HCT116 (cell line): ENCODE measurements at regions not wholly inside any gene's neighbourhood (a gene's known extent, or its start where the extent isn't known, plus 50 kb on each side); places are given as distances from the start of the nearest gene placed in this dataset.

Experiments
- ATAC-seq: fragments of 200-7000 bp; cut with Tn5 transposase; 2 replicates; pipeline ENCODE4 v1.9.1; 2020; ENCODE audit warnings: mild to moderate bottlenecking, moderate library complexity
- BruUV-seq: library from RNA; stranded (reverse); fragments of 400-500 nt; replicated peaks from 2 replicates; lab custom pipeline; 2021; lab: Mats Ljungman, UMichigan
- CTCF ChIA-PET: fragments of 300-600 bp; sonication (Branson Sonifier 250); formaldehyde crosslinking; loops from one replicate; lab custom pipeline; 2021; ENCODE audit warnings: antibody characterized with exemption; lab: Charles Lee
- POLR2A ChIA-PET: fragments of 300-600, 350-600 bp; sonication (Branson Sonifier 250); formaldehyde crosslinking; loops from one replicate; lab custom pipeline; 2021; ENCODE audit warnings: antibody characterized with exemption; lab: Charles Lee
- RAD21 ChIA-PET, 2 experiments: fragments of 300-600 bp; sonication (Branson Sonifier 250); formaldehyde crosslinking; loops; one replicate each; lab custom pipeline; 2023; ENCODE audit warnings: low total read pairs in 2 of 2; ENCODE audit not compliant: uncharacterized antibody in 2 of 2, unreplicated experiment in 2 of 2, low non-redundant PET in 1 of 2; lab: Charles Lee
- DNase-seq: peaks from one replicate; pipeline ENCODE4 v3.0.0-alpha.2; 2010; ENCODE audit warnings: low read depth, low spot score
- H2AFZ ChIP-seq: fragments of 200-600 bp; shearing (Covaris generic), sonication (generic); 2 replicates; pipeline ENCODE4 v1.6.1; 2017; ENCODE audit warnings: low read depth, mixed run types, mixed read lengths, antibody characterized with exemption, low read length; ENCODE audit not compliant: poor library complexity, severe bottlenecking
- H3K27ac ChIP-seq: 2 replicates; pipeline ENCODE4 v1.5.1; 2012; ENCODE audit warnings: low read depth, low read length
- H3K27me3 ChIP-seq: fragments of 200-600 bp; sonication (generic); 2 replicates; pipeline ENCODE4 v1.6.1; 2016; ENCODE audit warnings: mixed run types, low read length, mixed read lengths; ENCODE audit not compliant: insufficient read depth
- H3K36me3 ChIP-seq, 2 experiments: fragments of 200-500 bp in 1 of 2; fragments of 200-600 bp in 1 of 2; sonication (Bioruptor generic) in 1 of 2; sonication (generic) in 1 of 2; 2 replicates each; pipeline versions ENCODE4 v1.5.1 to v1.6.1; 2014 to 2016; ENCODE audit warnings: low read length in 2 of 2, inconsistent platforms in 1 of 2, mixed read lengths in 1 of 2, mixed run types in 1 of 2; ENCODE audit not compliant: insufficient read depth in 2 of 2, control insufficient read depth in 1 of 2
- H3K4me1 ChIP-seq, 2 experiments: fragments of 200-600 bp in 1 of 2; sonication (generic) in 1 of 2; 2 replicates each; pipeline versions ENCODE4 v1.5.1 to v1.6.1; 2012 to 2017; ENCODE audit warnings: low read length in 2 of 2, inconsistent platforms in 1 of 2, mild to moderate bottlenecking in 1 of 2, mixed read lengths in 1 of 2, mixed run types in 1 of 2, moderate library complexity in 1 of 2; ENCODE audit not compliant: insufficient read depth in 2 of 2, control insufficient read depth in 1 of 2
- H3K4me2 ChIP-seq: fragments of 200-600 bp; sonication (generic); 2 replicates; pipeline ENCODE4 v1.6.1; 2017; ENCODE audit warnings: mixed run types, low read length, mixed read lengths
- H3K4me3 ChIP-seq, 2 experiments: fragments of 200-600 bp in 1 of 2; sonication (generic) in 1 of 2; replicated peaks in 1 of 2; 2 replicates each; pipeline ENCODE4 v1.5.1; 2011 to 2016; ENCODE audit warnings: low read length in 2 of 2, control low read depth in 1 of 2, low read depth in 1 of 2, mild to moderate bottlenecking in 1 of 2, mixed read lengths in 1 of 2, mixed run types in 1 of 2
- H3K79me2 ChIP-seq: fragments of 200-600 bp; sonication (generic); 2 replicates; pipeline ENCODE4 v1.6.1; 2017; ENCODE audit warnings: mild to moderate bottlenecking, mixed run types, low read length, moderate library complexity, mixed read lengths; ENCODE audit not compliant: insufficient read depth
- H3K9ac ChIP-seq: fragments of 200-600 bp; sonication (generic); 2 replicates; pipeline ENCODE4 v1.6.1; 2016; ENCODE audit warnings: low read length, mixed read lengths
- H3K9me2 ChIP-seq: fragments of 200-600 bp; sonication (generic), shearing (Covaris generic); 2 replicates; pipeline ENCODE4 v1.6.1; 2017; ENCODE audit warnings: mixed run types, mild to moderate bottlenecking, moderate library complexity; ENCODE audit not compliant: insufficient read depth
- H3K9me3 ChIP-seq, 2 experiments: fragments of 200-500 bp in 1 of 2; fragments of 200-600 bp in 1 of 2; sonication (Bioruptor generic) in 1 of 2; sonication (generic) in 1 of 2; 2 replicates each; pipeline ENCODE4 v1.6.1; 2014 to 2017; ENCODE audit warnings: low read length in 2 of 2, mixed read lengths in 2 of 2, inconsistent platforms in 1 of 2, low read depth in 1 of 2, mild to moderate bottlenecking in 1 of 2, mixed run types in 1 of 2, moderate library complexity in 1 of 2; ENCODE audit not compliant: control insufficient read depth in 1 of 2, insufficient read depth in 1 of 2
- H4K20me1 ChIP-seq: fragments of 200-600 bp; sonication (generic), shearing (Covaris generic); 2 replicates; pipeline ENCODE4 v1.6.1; 2017; ENCODE audit warnings: mixed run types, mild to moderate bottlenecking, moderate library complexity; ENCODE audit not compliant: insufficient read depth
- CBX3 ChIP-seq: IDR thresholded peaks from 2 replicates; pipeline ENCODE4 v1.6.1; 2012; ENCODE audit warnings: low read depth
- EGR1 ChIP-seq: IDR thresholded peaks from 2 replicates; pipeline ENCODE4 v1.6.1; 2012; ENCODE audit warnings: low read depth
- EZH2 ChIP-seq: fragments of 200-600 bp; sonication (generic); IDR thresholded peaks from 2 replicates; pipeline ENCODE4 v1.6.1; 2017; ENCODE audit warnings: antibody characterized with exemption, mixed run types
- RAD21 ChIP-seq: IDR thresholded peaks from 2 replicates; pipeline ENCODE4 v1.6.1; 2012; ENCODE audit warnings: low read depth, mild to moderate bottlenecking
- SP1 ChIP-seq: IDR thresholded peaks from 2 replicates; pipeline ENCODE4 v1.6.1; 2012; ENCODE audit warnings: low read depth
- intact Hi-C: fragments of 100-400 bp; cut with micrococcal nuclease; formaldehyde crosslinking; loops from 2 replicates; pipeline ENCODE4 v1.10.0; 2022
- TF ChIP-seq, protein P1 (sequence below), 3 experiments: fragments of 200-600 bp in 1 of 3; sonication (generic) in 1 of 3; IDR thresholded peaks in 2 of 3; conservative IDR thresholded peaks in 1 of 3; 2 replicates each; pipeline ENCODE4 v1.5.1; 2012 to 2017; ENCODE audit warnings: low read depth in 2 of 3, low read length in 2 of 3, antibody characterized with exemption in 1 of 3, borderline replicate concordance in 1 of 3, control low read depth in 1 of 3, mild to moderate bottlenecking in 1 of 3, mixed read lengths in 1 of 3, mixed run types in 1 of 3, moderate library complexity in 1 of 3; ENCODE audit not compliant: insufficient read depth in 1 of 3
- TF ChIP-seq, protein P2 (sequence below): IDR thresholded peaks from 2 replicates; pipeline ENCODE4 v1.6.1; 2012

DNA sequence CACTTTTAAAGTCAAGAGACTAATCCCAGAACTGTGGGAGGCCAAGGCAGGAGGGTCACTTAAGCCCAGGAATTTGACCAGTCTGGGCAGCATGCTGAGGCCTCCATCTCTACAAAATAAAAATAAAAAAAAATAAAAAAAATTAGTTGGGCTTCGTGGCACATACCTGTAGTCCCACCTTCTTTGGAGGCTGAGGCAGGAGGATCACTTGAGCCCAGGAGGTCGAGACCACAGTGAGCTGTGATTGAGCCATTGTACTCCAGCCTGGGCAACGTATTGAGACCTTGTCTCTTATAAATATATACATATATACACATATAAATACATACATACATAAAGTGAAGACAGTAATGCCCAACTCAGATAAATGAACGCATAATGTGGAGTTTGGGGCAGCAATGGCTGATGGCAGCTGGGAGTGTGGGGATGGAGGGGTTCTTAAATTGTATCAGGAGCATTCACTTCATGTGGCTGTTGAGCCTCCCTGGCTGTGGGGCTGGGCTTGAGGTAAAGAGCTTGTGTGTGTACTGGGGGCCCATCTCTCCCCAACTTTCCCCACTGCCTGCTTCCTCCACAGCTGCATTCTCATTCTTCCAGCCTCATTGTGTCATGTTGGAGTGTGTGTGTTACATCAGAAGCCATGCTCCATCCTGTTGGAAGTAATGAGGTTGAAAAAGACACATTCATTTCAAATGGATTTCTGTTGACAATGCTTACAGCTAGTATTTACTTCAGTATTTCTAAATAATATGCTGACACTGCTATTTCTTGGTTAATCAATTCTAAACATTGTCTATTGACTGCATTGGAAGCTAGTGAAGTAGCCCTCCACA is 96.5 kb upstream of the HS6ST1 start:
- Histone ChIP-seq H3K9me3 (no peaks in the 10 kb centered on the region), H3K9me2 (no peaks in the 10 kb centered on the region), H3K27ac (no peak overlapping the region), H3K4me3 (no peak overlapping the region), H3K27me3 (0 out of 2 replicates have a peak, but pooled peaks cover 3% of the 10 kb centered on the region), H3K79me2 (no peaks in the 10 kb centered on the region), H4K20me1 (no peaks in the 10 kb centered on the region), H3K36me3 (no peaks in the 10 kb centered on the region), H3K9ac (no peak overlapping the region), H2AFZ (no peak overlapping the region), H3K4me2 (no peak overlapping the region)
- ChIA-PET RAD21 (no interaction called here), POLR2A (no interaction called here), CTCF (no interaction called here)
- no TSS peak for BruUV-seq
- no peak for ATAC-seq
- intact Hi-C loops: no loop called here
- TF ChIP-seq SP1 (no peak), EZH2 (no peak)
- TF ChIP-seq, all 23 proteins: peak for 0
- H3K4me1 ChIP-seq: no peaks in the 10 kb centered on the region
- no peak for DNase-seq

DNA sequence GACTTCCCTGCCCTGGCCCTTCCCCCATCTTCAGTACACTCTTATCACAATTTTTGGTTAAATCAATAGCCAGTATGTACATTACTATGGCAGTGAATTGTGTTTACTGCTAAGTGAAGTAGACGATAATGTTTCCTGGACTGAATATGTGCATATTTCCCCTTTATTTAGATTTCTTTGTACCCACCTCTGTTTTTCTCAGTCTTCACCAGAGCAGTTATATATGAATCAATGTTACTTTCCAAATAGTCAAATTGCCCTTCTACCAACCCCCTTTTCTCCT is 97.1 kb upstream of the HS6ST1 start:
- Histone ChIP-seq H3K27ac (no peak overlapping the region), H3K4me2 (no peak overlapping the region), H3K4me3 (no peak overlapping the region), H3K9ac (no peak overlapping the region), H3K4me1 (no peaks in the 10 kb centered on the region), H3K36me3 (no peaks in the 10 kb centered on the region), H2AFZ (no peak overlapping the region), H3K79me2 (no peaks in the 10 kb centered on the region), H3K9me3 (no peaks in the 10 kb centered on the region), H3K27me3 (0 out of 2 replicates have a peak, but pooled peaks cover 3% of the 10 kb centered on the region)
- DNase-seq (no peak), ATAC-seq (no peak)
- ChIA-PET POLR2A (no interaction called here), CTCF (no interaction called here)
- intact Hi-C loops: no loop called here
- no peak for TF ChIP-seq SP1
- TF ChIP-seq, protein P1, sequence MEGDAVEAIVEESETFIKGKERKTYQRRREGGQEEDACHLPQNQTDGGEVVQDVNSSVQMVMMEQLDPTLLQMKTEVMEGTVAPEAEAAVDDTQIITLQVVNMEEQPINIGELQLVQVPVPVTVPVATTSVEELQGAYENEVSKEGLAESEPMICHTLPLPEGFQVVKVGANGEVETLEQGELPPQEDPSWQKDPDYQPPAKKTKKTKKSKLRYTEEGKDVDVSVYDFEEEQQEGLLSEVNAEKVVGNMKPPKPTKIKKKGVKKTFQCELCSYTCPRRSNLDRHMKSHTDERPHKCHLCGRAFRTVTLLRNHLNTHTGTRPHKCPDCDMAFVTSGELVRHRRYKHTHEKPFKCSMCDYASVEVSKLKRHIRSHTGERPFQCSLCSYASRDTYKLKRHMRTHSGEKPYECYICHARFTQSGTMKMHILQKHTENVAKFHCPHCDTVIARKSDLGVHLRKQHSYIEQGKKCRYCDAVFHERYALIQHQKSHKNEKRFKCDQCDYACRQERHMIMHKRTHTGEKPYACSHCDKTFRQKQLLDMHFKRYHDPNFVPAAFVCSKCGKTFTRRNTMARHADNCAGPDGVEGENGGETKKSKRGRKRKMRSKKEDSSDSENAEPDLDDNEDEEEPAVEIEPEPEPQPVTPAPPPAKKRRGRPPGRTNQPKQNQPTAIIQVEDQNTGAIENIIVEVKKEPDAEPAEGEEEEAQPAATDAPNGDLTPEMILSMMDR (IDR thresholded peaks at IDR 0.05 in 2 of 3, conservative IDR thresholded peaks at IDR 0.05 in 1 of 3; ENCODE audit: borderline replicate concordance in 1 of 3, insufficient read depth in 1 of 3, low read depth in 2 of 3, low read length in 2 of 3): no peak
- TF ChIP-seq, protein P2, sequence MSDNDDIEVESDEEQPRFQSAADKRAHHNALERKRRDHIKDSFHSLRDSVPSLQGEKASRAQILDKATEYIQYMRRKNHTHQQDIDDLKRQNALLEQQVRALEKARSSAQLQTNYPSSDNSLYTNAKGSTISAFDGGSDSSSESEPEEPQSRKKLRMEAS: no peak
- TF ChIP-seq CBX3: no peak
- no peak for TF ChIP-seq RAD21
- TF ChIP-seq EGR1: no peak
- TF ChIP-seq, all 23 proteins: peak for 0
- H4K20me1 ChIP-seq: no peaks in the 10 kb centered on the region
- BruUV-seq: no TSS peak
- H3K9me2 ChIP-seq: no peaks in the 10 kb centered on the region
- RAD21 ChIA-PET: no interaction called here
